ENCODE measurements at regions not wholly inside any gene's neighbourhood (a gene's known extent, or its start where the extent isn't known, plus 50 kb on each side); places are given as distances from the start of the nearest gene placed in this dataset.
"Not testable (repeated sequence)": the region's sequence is repeated elsewhere in the genome, so short reads cannot be mapped to it uniquely, and the experiment has no call there.

- DNase-seq: no peak
These were observed 598.1 kb downstream of the SH2D4B start for GRCh38 chr10:81135851-81136250.

GRCh38 chr10:81136261-81136660 is 598.6 kb downstream of the SH2D4B start:
- no peak for DNase-seq

- DNase-seq: no peak
These were observed 608.3 kb downstream of the SH2D4B start for GRCh38 chr10:81145975-81146374.

GRCh38 chr10:81146436-81146835 is 608.7 kb downstream of the SH2D4B start:
- no peak for DNase-seq

GRCh38 chr10:81152656-81153055 is 615.0 kb downstream of the SH2D4B start:
- no peak for DNase-seq

- DNase-seq: no peak
These were observed 620.0 kb downstream of the SH2D4B start for GRCh38 chr10:81157681-81158080.

GRCh38 chr10:81177651-81178244 is 640.0 kb downstream of the SH2D4B start:
- no peak for DNase-seq

- peak; percentile 12 for DNase-seq
These were observed 641.6 kb downstream of the SH2D4B start for GRCh38 chr10:81179324-81179723.

GRCh38 chr10:81179805-81180452 is 642.2 kb downstream of the SH2D4B start:
- DNase-seq: peak; percentile 77

- DNase-seq: no peak
These were observed 644.6 kb downstream of the SH2D4B start for GRCh38 chr10:81182296-81182695.

GRCh38 chr10:81192221-81192788 is 654.6 kb downstream of the SH2D4B start:
- no peak for DNase-seq

- no peak for DNase-seq
These were observed 663.1 kb downstream of the SH2D4B start for GRCh38 chr10:81200801-81201200.

- not testable (repeated sequence) for DNase-seq
These were observed 667.6 kb upstream of the NRG3 start for GRCh38 chr10:81207359-81207758.

- no peak for DNase-seq
These were observed 661.6 kb upstream of the NRG3 start for GRCh38 chr10:81213370-81213769.

GRCh38 chr10:81215498-81215897 is 659.5 kb upstream of the NRG3 start:
- DNase-seq: peak; percentile 44

GRCh38 chr10:81216949-81217348 is 658.0 kb upstream of the NRG3 start:
- DNase-seq: peak; percentile 71

GRCh38 chr10:81218307-81218706 is 656.7 kb upstream of the NRG3 start:
- DNase-seq: no peak

- no peak for DNase-seq
These were observed 655.2 kb upstream of the NRG3 start for GRCh38 chr10:81219758-81220157.

- DNase-seq: peak; percentile 39
These were observed 626.1 kb upstream of the NRG3 start for GRCh38 chr10:81248886-81249285.

GRCh38 chr10:81251457-81252115 is 623.4 kb upstream of the NRG3 start:
- no peak for DNase-seq

GRCh38 chr10:81264991-81265390 is 610.0 kb upstream of the NRG3 start:
- DNase-seq: not testable (repeated sequence)

- DNase-seq: no peak
These were observed 604.9 kb upstream of the NRG3 start for GRCh38 chr10:81270051-81270450.

- peak; percentile 30 for DNase-seq
These were observed 594.2 kb upstream of the NRG3 start for GRCh38 chr10:81280497-81281479.
